GM15510 (cell line): ENCODE measurements at regions not wholly inside any gene's neighbourhood (a gene's known extent, or its start where the extent isn't known, plus 50 kb on each side); places are given as distances from the start of the nearest gene placed in this dataset.

Source experiments
- POLR2A ChIP-seq: IDR thresholded peaks from 3 replicates; pipeline ENCODE4 v1.6.1; 2011; ENCODE audit warnings: borderline replicate concordance; ENCODE audit not compliant: insufficient read length; ENCODE audit errors: extremely low read depth

DNA sequence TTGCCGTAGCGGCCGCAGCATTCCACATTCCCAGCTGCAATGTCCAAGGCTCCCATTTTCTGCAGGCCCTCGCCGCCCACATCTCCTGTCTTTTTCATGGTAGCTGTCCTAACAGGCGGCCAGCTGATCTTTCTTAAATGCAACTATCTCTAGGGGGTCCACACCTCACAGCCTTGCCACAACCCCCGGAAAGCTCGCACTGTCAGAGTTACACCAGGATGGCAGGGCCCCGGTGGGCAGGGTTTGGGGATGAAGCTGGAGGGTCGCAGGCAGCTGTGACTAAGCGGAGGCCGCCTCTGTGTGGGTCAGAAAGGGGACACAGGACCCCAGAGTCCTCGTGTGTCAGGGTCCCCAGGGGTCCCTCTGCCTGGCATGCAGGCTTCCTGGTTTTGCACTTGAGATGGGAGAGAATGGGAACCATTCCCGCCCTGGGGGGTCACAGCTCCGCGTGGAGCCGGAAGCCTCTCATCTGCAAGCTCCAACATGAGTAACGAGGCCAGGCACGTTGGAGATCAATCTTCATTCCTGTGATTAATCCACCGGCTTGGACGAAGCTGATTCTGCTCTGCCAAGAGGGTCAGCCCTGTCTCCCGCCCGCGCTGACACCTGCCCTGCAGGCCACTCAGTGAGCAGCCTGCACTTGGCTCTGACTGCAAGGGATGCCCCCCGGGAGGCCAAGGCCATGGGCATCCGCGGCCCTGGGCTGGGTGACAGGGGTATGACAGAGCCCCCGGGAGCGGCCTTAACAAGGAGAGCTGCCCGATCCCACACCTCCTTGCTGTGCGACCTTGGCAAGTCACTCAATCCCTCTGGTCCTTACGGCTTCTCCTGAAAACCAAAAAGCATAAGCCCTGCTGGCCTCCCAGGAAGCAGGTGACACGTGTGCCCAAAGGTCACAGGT lies 97.9 kb downstream of the ADRA2C start:
- TF ChIP-seq POLR2A: no peak

GRCh38 chr4:3864742-3865721 lies 98.8 kb downstream of the ADRA2C start:
- no peak for TF ChIP-seq POLR2A

- no peak for TF ChIP-seq POLR2A
Measured at GRCh38 chr4:3865986-3866812, 100.0 kb downstream of the ADRA2C start.

- no peak for TF ChIP-seq POLR2A
Measured at GRCh38 chr4:3866813-3867129, 100.6 kb downstream of the ADRA2C start.

DNA sequence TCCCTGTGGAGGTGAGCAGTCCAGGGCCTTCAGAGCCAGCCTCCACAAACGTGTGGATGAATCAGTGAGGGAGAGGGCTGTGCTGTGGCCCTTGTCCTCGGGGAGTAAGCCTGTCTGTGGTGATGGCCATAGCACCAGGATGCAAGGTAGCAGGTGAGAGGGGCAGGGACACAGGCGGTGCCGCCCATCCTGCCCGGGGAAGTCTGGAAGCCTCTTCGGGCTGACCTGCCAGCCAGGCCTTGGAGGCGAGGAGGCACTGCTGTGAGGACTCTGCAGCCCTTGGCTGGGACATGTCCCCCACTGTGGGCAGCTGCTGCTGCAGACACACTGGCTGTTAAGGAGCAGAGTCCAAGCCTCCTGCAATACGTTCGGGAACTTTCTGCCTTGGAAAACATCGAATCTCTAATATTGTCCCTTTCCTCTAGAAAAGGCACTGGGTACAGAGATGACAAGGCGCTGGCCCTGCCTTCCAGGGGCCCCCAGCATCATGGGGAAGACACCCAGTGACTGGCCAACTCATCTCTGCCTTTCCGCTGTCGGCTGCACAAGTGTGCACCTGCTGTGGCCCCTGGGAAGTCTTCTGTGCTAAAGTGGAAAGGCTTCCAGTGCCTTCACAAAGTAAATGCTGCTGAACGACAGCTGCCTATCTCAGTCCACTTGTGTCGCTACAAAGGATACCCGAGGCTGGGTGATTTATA lies 101.4 kb downstream of the ADRA2C start:
- TF ChIP-seq POLR2A: no peak

DNA sequence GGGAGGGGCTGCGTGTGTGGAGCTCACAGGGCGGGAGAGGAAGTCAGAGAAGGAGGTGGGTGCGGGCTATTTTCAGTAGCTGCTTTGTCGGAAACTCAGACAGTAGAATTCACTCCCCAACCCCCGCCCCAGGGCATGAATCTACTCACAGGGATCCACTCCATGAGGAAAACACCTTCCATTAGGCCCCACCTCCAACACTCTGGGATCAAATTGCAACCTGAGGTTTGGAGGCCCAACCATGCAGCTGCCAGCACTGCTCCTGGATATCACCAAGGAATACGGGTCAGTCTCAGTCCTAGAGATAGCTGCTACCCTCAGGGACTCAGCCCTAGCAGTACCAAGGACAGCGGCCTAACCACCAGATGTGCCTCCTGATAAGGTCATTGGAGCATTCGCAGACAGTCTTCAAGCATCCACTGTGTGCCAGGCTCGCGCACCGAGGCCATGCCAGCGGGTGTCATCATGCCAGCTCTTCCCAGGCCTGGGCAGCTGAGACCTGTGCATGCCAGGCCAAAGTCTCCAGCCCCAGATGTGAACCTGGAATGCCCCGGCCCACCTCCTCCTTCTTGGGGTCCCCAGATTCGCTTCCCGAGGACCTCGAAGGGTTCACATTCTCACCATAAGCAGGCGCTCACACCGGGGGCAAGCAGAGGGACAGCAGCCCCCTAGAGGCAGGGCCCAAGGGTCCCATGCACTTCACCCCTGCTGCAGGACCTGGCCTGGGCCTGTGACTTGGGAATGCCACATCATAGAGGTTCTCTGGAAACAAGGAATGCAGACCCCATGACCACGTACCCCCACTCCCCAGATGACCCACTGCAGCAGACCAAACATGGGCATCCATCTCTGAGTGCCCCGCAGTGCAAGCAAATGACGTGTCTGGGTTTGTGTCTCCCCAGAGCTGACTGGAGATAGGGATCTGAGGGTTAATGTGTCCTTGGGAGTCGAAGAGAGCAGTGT lies 102.3 kb downstream of the ADRA2C start:
- no peak for TF ChIP-seq POLR2A

GRCh38 chr4:3869174-3869572 lies 103.0 kb downstream of the ADRA2C start:
- no peak for TF ChIP-seq POLR2A

- no peak for TF ChIP-seq POLR2A
Measured at GRCh38 chr4:3869661-3870566, 103.7 kb downstream of the ADRA2C start.

DNA sequence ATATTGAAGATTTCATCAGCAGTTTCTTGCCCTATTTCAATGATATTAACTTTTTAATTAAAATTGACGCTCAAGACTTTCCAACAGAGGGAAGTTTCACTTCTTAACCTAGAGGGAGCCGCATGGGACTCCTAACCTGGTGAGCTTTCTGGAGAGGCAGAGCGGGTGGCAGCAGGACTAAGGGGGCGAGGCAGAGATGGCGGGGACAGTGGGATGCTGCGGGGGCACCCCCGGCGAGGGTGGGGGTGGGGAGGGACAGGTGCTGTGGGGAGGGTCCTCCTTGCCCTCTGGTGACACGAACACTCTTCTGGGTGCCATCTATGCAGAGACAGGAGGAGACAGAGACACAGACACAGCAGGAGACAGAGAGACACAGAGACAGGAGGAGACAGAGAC lies 104.4 kb downstream of the ADRA2C start:
- no peak for TF ChIP-seq POLR2A

- no peak for TF ChIP-seq POLR2A
Measured at GRCh38 chr4:3871181-3871852, 105.1 kb downstream of the ADRA2C start.
